GM13977 (cell line): ENCODE measurements at regions not wholly inside any gene's neighbourhood (a gene's known extent, or its start where the extent isn't known, plus 50 kb on each side); places are given as distances from the start of the nearest gene placed in this dataset.
A peak's percentile ranks its signal among the peaks of the same experiment; 100 is the strongest.

Experiments
- DNase-seq: peaks from one replicate; pipeline ENCODE4 v3.0.0; 2012; ENCODE audit warnings: low spot score
- in situ Hi-C: fragments of 300-500 bp; cut with MboI; formaldehyde crosslinking; loops from one replicate; pipeline ENCODE4 v1.12.0; 2022; ENCODE audit warnings: low sequenced_read_pairs, low pct_unique_long_range_greater_than_20kb, mixed read lengths, inconsistent platforms; ENCODE audit not compliant: unreplicated experiment
- TF ChIP-seq, protein P1 (sequence below): IDR thresholded peaks from 2 replicates; pipeline ENCODE4 v1.5.1; 2012; ENCODE audit warnings: mild to moderate bottlenecking, control low read depth; ENCODE audit not compliant: insufficient read depth; ENCODE audit errors: extremely low read depth, missing control alignments

DNA sequence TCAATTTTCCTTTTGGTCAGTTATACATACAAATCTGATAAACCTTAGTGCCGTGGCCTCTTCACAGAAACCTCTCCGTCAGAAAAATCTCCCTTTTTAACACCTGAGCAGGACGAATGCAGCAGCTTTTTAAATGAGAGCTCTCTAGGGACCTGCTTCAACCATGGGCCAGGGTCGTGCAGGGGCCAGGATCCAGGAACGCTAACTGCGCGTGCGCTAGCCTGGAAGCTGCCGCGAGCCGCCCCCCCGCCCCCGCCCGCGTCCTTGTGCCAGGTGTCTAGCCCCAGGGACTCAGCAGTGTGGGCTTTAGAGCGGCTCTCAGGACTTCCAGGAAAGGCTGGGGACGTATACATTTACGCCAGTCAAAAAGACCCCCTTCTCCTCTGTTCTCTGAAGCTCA is 136.8 kb upstream of the FMN2 start:
- TF ChIP-seq, protein P1, sequence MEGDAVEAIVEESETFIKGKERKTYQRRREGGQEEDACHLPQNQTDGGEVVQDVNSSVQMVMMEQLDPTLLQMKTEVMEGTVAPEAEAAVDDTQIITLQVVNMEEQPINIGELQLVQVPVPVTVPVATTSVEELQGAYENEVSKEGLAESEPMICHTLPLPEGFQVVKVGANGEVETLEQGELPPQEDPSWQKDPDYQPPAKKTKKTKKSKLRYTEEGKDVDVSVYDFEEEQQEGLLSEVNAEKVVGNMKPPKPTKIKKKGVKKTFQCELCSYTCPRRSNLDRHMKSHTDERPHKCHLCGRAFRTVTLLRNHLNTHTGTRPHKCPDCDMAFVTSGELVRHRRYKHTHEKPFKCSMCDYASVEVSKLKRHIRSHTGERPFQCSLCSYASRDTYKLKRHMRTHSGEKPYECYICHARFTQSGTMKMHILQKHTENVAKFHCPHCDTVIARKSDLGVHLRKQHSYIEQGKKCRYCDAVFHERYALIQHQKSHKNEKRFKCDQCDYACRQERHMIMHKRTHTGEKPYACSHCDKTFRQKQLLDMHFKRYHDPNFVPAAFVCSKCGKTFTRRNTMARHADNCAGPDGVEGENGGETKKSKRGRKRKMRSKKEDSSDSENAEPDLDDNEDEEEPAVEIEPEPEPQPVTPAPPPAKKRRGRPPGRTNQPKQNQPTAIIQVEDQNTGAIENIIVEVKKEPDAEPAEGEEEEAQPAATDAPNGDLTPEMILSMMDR = no peak
- no peak for DNase-seq
- in situ Hi-C loops = no loop called here

DNA sequence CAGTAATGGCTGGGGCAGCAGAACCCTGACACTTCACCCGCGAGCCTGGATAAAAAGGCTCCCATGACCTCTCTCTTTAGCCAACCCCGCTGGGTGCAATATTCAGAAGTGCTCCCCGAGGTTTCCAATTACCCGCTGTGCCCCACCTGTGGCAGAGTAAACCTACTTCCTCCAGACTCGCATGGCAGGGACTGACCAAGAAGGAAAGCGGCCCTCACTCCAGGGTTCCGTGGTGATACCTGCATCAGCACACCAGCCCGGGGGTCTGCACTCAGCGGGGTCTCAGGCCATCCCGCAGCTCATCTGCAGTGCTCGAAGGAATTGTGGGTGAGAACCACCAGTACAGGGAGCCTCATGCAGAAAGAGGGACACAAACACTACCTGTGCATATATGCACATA is 136.3 kb upstream of the FMN2 start:
- TF ChIP-seq, protein P1 = no peak
- in situ Hi-C loops = no loop called here
- DNase-seq = no peak

DNA sequence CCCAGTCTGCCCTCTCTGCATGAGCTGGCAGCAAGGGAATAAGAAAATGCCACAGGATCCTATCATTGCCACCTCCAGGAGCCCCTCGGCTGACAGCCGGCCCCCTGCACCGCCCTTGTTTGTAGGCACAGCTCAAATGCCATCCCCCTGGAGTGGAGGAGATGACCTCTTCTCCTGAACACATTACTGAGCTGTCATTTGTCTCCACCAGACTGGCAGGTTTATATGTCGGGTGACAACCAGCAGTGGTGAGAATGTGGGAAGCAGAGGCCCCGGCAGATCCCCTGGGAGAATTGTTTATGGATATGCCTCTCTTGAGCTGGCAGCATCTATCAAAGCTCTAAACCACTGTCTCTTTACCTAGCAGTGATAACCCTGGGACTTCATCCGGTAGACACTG is 135.4 kb upstream of the FMN2 start:
- DNase-seq = no peak

DNA sequence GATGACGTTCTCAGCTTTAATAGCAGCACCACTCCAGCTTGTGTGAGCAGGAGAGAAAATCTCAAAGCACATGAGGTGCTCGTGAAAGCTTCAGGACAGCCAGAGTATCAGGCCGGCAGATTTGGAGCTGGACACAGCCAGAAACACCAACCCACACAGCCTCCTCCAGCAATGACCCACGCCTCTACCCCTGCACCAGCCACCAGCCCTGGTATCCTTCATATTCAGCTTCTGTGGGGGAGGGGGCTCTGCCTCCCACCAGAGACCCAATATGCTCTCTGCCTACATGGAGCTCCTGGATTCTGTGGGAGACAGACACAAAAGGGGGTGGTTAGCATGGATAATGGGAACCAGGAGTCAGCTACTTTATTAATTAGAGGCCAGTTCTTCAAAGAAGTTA is 133.6 kb upstream of the FMN2 start:
- no peak for DNase-seq
- in situ Hi-C loops = no loop called here
- TF ChIP-seq, protein P1 = no peak

More for the DNA sequence above, 135.4 kb upstream of the FMN2 start:
- TF ChIP-seq, protein P1 = no peak
- in situ Hi-C loops = no loop called here

DNA sequence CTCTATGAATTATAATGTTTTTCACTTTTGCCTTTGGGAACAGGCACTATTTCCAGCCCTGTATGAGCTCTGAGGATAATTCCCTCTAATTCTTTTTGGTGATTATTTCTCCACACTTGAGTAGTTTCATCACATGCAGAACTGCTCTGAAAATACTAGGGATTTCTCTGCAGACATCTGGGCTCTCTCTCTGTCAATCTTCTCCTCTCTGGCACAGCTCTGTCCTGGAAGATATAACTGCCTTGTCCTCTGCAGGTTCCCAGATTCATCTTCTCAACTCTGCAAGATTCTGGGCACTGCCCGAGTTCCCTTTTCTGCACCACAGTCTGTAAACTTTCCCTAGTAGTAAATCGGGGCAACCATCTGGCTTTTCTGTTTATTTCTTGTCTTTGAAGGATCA is 131.3 kb upstream of the FMN2 start:
- TF ChIP-seq, protein P1 = no peak
- in situ Hi-C loops = no loop called here
- no peak for DNase-seq

DNA sequence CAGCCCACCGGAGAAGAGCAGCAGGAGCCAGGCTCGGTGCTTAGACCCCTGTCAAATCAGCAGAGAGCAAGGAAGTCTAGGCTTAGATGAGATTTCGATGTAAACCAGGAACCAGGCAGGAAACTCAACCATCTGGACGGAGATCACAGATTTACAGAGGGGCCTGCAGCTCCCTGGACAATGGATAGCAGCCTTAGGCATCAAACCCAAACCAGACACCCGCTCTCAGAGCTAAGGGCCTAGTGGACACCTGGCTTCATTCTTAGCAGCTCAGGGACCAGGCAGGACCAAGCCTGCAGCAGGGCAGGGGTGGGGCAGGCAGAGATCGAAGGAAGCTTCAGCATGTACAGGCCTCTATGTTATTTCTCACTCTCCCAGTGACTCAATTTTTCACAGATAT is 127.8 kb upstream of the FMN2 start:
- DNase-seq = no peak
- in situ Hi-C loops = no loop called here
- TF ChIP-seq, protein P1 = no peak

DNA sequence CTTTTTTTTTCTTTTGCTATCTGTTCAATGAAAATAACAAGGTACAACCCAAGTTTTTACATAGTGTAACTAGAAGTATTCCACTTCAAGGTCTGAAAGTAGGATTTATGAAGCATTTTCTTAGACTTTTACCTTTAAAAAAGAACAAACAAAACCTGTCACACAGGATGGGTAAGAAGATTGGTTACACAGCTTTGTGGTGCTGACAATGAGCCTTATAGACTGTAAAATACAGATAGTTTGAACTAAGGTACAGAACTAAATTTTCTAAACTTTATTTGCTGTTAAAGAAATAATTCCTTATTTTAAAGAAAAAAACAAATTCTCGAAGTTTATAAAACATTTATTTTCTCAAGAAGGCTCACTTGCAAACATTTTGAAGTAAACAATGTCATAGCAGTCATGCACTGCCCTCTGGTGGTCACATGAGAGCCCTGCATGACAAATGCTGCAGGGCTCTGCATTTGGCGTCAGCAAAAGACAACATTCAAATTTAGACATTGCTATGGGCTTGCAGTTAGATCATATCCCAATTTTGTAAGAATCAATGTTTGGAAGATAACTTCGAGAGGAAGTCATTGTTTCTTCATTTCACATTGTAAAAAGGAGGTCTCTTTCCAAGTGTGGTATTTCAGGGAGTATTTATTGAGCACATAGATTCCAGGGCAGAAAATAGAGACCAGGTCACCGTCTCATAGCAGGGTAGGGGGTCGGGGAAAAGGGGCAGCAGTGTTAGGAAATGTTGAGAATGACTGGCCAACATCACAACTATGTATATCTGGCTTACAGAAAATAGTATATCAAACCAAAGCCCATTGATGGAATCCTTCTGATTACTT is 115.3 kb upstream of the FMN2 start:
- TF ChIP-seq, protein P1 = peak; percentile 96
- DNase-seq = peak; percentile 47
- in situ Hi-C loops = no loop called here
